Activated CD4-positive, alpha-beta T cell treated with anti-CD3 and anti-CD28 coated beads, Interleukin-2, amount 10 ng/mL, durations not matched to agents 7 days and 5 days (primary cell): ENCODE measurements at regions not wholly inside any gene's neighbourhood (a gene's known extent, or its start where the extent isn't known, plus 50 kb on each side); places are given as distances from the start of the nearest gene placed in this dataset.
"Not testable (repeated sequence)": the region's sequence is repeated elsewhere in the genome, so short reads cannot be mapped to it uniquely, and the experiment has no call there.

Source experiments
- CTCF ChIA-PET: fragments of 350-600 bp; sonication (Branson Sonifier 250); formaldehyde crosslinking; loops from one replicate; lab custom pipeline; 2021; ENCODE audit warnings: antibody characterized with exemption; lab: Charles Lee
- POLR2A ChIA-PET: fragments of 350-600 bp; sonication (Branson Sonifier 250); formaldehyde crosslinking; loops from one replicate; lab custom pipeline; 2021; ENCODE audit warnings: antibody characterized with exemption; lab: Charles Lee
- DNase-seq: peaks from one replicate; pipeline ENCODE4 v3.0.0-alpha.2; 2020
- H3K27ac Mint-ChIP-seq: one replicate; pipeline ENCODE4 v1.8.0; 2021; ENCODE audit warnings: mild to moderate bottlenecking, moderate library complexity, mixed read lengths
- H3K27me3 Mint-ChIP-seq: one replicate; pipeline ENCODE4 v1.8.0; 2021; ENCODE audit warnings: mixed read lengths
- H3K36me3 Mint-ChIP-seq: one replicate; pipeline ENCODE4 v1.8.0; 2021; ENCODE audit warnings: low read depth, mixed read lengths
- H3K4me1 Mint-ChIP-seq: one replicate; pipeline ENCODE4 v1.8.0; 2021; ENCODE audit warnings: mixed read lengths
- H3K4me3 Mint-ChIP-seq: one replicate; pipeline ENCODE4 v1.8.0; 2021; ENCODE audit warnings: mild to moderate bottlenecking, moderate library complexity, mixed read lengths
- H3K9me3 Mint-ChIP-seq: one replicate; pipeline ENCODE4 v1.8.0; 2021; ENCODE audit warnings: mixed read lengths

DNA sequence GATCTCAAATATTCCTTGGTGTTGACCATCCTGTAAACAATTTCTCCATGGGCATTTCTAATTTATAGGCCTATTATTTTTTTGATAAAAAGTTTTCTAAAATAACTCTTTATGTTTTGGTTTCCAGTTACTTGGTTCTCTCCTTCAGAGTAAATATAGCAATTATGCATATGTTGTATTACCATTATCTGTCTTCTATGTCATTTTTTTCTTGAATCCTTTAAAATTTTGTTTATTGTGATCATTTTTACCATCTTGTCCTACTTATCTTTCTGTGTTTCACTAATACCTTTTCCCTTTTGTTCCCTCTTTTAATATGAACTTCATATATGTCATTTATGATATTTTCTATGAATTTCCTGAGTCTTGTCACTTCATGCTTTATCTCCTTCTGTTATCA is 341.1 kb downstream of the PDCD6IP start:
- ChIA-PET CTCF (no interaction called here), POLR2A (no interaction called here)
- Mint-ChIP-seq H3K4me3 (no peak overlapping the region), H3K27ac (no peak overlapping the region), H3K9me3 (peaks cover 3% of the 10 kb centered on the region), H3K27me3 (peaks cover 2% of the 10 kb centered on the region), H3K4me1 (no peaks in the 10 kb centered on the region), H3K36me3 (no peaks in the 10 kb centered on the region)
- no peak for DNase-seq

- peaks cover 2% of the 10 kb centered on the region for H3K27me3 Mint-ChIP-seq
- CTCF ChIA-PET = no interaction called here
- H3K4me3 Mint-ChIP-seq = no peak overlapping the region
- H3K36me3 Mint-ChIP-seq = no peaks in the 10 kb centered on the region
- no peaks in the 10 kb centered on the region for H3K4me1 Mint-ChIP-seq
- H3K27ac Mint-ChIP-seq = no peak overlapping the region
- no peaks in the 10 kb centered on the region for H3K9me3 Mint-ChIP-seq
- no peak for DNase-seq
- POLR2A ChIA-PET = no interaction called here
These were observed 342.2 kb downstream of the PDCD6IP start for GRCh38 chr3:34140616-34141015.

DNA sequence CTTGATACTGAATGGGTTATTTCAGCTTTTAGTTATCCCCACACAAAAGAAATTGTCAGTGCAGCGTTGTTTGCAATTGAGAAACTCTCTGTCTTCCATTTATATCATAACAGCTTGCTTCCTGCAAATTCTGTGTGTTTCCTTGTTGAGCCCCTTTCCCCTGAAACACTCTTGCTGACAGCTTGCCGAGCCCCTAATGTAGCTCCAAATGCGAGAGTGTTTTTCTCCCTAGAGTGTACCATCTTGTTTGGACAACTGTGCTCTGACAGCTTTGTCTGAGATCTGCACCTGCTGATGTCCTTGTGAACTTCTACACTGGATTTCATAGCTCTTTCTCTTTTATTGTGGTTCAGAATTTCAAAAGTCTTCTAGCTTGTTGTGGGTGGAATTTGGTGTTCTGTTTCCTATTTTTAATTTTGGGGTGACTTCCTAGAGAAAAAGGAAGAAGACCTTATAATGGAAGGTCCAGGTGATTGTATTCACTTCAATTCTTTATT is 343.5 kb downstream of the PDCD6IP start:
- POLR2A ChIA-PET = no interaction called here
- no peak overlapping the region for H3K27ac Mint-ChIP-seq
- no peaks in the 10 kb centered on the region for H3K4me1 Mint-ChIP-seq
- H3K9me3 Mint-ChIP-seq = no peaks in the 10 kb centered on the region
- CTCF ChIA-PET = no interaction called here
- no peak overlapping the region for H3K4me3 Mint-ChIP-seq
- no peaks in the 10 kb centered on the region for H3K36me3 Mint-ChIP-seq
- DNase-seq = no peak
- peaks cover 2% of the 10 kb centered on the region for H3K27me3 Mint-ChIP-seq

DNA sequence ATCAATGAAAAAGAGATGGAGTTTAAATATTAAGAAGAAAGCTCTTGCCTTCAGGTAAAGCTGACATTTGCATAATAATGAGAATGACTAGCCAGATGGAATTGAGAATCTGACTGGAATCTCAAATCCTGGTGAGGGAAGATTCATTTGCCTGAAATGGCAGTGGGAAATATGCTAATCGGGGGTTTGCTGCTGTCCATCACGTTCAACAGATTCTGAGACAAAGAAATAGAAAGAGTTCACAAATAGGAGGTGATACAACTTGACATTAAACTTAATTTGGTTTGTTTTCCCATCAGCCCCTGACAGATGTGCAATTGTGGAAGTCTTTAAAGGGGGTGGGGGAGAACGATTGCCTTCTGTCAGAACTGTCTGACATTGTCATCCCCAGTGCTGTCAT is 347.4 kb downstream of the PDCD6IP start:
- ChIA-PET CTCF (no interaction called here), POLR2A (no interaction called here)
- Mint-ChIP-seq H3K4me1 (no peaks in the 10 kb centered on the region), H3K36me3 (no peaks in the 10 kb centered on the region), H3K4me3 (no peak overlapping the region), H3K9me3 (no peaks in the 10 kb centered on the region), H3K27ac (no peak overlapping the region), H3K27me3 (no peaks in the 10 kb centered on the region)
- no peak for DNase-seq

DNA sequence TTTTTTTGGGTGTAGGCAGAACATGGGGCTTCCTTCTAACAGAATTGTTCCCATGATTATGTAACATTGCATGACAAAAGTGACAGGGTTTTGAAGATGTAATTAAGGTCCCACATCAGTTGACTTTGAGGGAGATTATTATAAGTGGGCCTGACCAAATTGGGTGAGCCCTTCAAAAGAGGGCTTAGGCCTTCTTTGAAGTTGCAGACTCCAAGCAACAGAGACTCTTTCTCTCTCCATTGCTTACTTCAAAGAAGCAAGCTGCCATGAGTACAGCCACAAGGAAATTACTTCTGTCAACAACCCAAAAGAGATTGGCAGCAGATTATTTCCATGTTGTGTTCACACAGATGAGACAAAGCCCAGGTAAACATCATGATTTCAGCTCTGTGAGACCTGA is 348.2 kb downstream of the PDCD6IP start:
- POLR2A ChIA-PET = no interaction called here
- CTCF ChIA-PET = no interaction called here
- no peaks in the 10 kb centered on the region for H3K36me3 Mint-ChIP-seq
- H3K27me3 Mint-ChIP-seq = no peaks in the 10 kb centered on the region
- no peaks in the 10 kb centered on the region for H3K9me3 Mint-ChIP-seq
- DNase-seq = no peak
- no peak overlapping the region for H3K27ac Mint-ChIP-seq
- no peaks in the 10 kb centered on the region for H3K4me1 Mint-ChIP-seq
- no peak overlapping the region for H3K4me3 Mint-ChIP-seq

DNA sequence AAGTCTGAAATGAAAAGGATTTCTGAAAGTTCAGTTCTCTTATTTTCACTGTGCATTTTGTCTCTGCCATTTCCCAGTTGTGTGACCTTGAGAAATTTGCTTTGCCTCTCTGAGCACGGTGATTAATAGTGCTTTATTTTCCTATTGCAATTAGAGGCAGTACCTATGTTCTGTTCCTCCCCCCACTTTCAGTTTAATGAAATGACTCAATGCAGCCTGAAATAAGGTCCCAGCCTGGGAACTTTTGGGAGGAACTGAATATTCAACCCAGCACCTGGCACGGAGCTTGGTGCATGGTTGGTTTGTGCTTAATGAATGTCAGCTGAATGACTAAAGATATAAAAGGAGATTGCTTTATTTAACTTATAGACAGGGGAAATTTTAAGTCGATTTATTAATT is 352.6 kb downstream of the PDCD6IP start:
- H3K9me3 Mint-ChIP-seq = no peaks in the 10 kb centered on the region
- POLR2A ChIA-PET = no interaction called here
- H3K27ac Mint-ChIP-seq = no peak overlapping the region
- H3K4me1 Mint-ChIP-seq = no peaks in the 10 kb centered on the region
- CTCF ChIA-PET = no interaction called here
- no peak for DNase-seq
- no peaks in the 10 kb centered on the region for H3K36me3 Mint-ChIP-seq
- H3K4me3 Mint-ChIP-seq = no peak overlapping the region
- H3K27me3 Mint-ChIP-seq = no peaks in the 10 kb centered on the region

- no peak for DNase-seq
- Mint-ChIP-seq H3K27me3 (no peaks in the 10 kb centered on the region), H3K36me3 (no peaks in the 10 kb centered on the region), H3K4me3 (no peak overlapping the region), H3K9me3 (peaks cover 3% of the 10 kb centered on the region), H3K4me1 (no peaks in the 10 kb centered on the region), H3K27ac (no peak overlapping the region)
- ChIA-PET CTCF (no interaction called here), POLR2A (no interaction called here)
These were observed 354.2 kb downstream of the PDCD6IP start for GRCh38 chr3:34152656-34153055.

GRCh38 chr3:34155108-34155507 is 356.7 kb downstream of the PDCD6IP start:
- no peak for DNase-seq
- POLR2A ChIA-PET = no interaction called here
- no peak overlapping the region for H3K4me3 Mint-ChIP-seq

GRCh38 chr3:34155666-34156065 is 357.2 kb downstream of the PDCD6IP start:
- Mint-ChIP-seq H3K4me1 (no peaks in the 10 kb centered on the region), H3K4me3 (no peak overlapping the region), H3K27ac (no peak overlapping the region), H3K27me3 (no peaks in the 10 kb centered on the region), H3K36me3 (no peaks in the 10 kb centered on the region), H3K9me3 (peaks cover 3% of the 10 kb centered on the region)
- ChIA-PET CTCF (no interaction called here), POLR2A (no interaction called here)
- no peak for DNase-seq

More at GRCh38 chr3:34155108-34155507, 356.7 kb downstream of the PDCD6IP start:
- Mint-ChIP-seq H3K9me3 (peaks cover 3% of the 10 kb centered on the region), H3K36me3 (no peaks in the 10 kb centered on the region), H3K4me1 (no peaks in the 10 kb centered on the region), H3K27ac (no peak overlapping the region), H3K27me3 (no peaks in the 10 kb centered on the region)
- CTCF ChIA-PET = no interaction called here

DNA sequence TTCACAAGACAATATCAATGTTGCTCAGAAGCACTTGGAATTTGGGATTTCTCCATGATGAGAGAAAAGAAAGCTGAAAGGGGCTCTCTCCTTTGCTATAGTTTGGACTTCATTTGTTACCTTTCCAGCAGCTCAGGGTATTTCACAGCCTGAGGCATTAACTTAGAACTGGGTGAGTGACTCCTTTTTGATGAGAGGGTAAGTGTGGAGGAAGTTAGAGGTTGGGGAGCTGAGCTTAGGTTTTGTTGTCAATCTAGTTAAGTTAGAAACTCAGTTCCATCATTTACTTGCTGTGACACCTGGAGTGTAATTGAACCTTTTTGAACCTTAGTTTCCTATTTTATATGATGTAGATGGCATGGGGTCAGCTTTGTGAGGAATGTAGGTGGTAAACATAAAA is 359.1 kb downstream of the PDCD6IP start:
- ChIA-PET CTCF (no interaction called here), POLR2A (no interaction called here)
- no peaks in the 10 kb centered on the region for H3K36me3 Mint-ChIP-seq
- no peaks in the 10 kb centered on the region for H3K4me1 Mint-ChIP-seq
- H3K27ac Mint-ChIP-seq = no peak overlapping the region
- no peaks in the 10 kb centered on the region for H3K27me3 Mint-ChIP-seq
- peaks cover 3% of the 10 kb centered on the region for H3K9me3 Mint-ChIP-seq
- DNase-seq = no peak
- no peak overlapping the region for H3K4me3 Mint-ChIP-seq

DNA sequence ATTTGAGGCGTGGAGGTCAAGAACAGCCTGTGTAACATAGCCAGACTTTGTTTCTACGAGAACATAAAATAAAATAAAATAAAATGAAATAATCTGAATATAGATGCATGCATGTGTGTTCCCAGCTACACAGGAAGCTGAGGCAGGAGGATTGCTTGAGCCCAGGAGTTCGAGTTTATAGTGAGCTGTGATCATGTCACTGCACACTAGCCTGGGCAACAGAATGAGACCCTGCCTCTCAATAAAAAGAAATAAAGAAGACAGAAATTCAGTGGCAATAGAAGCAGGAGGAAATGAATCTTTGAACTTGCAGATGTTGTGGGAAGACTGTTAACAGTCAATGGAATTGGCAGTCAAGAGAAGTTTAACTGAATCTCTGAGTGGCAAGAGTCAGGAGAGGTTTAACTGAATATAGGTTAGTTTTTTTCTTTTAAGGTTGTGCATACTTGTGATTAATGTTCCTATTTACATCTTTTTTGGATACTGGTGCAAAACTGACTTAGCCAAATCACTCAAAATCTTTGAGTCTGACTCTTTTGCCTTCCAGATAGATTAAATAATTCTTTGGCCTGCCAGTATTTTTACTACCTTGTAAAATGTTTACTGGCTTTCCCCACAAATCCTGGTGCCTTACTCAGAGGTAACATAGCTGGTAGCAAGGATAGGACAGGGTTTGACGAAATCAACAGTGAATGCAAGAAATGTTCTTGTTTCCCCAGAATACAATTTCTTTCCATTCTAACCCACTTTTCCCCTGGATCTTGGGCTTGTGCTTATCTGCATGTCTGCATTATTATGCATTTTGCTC is 361.4 kb downstream of the PDCD6IP start:
- H3K4me1 Mint-ChIP-seq = no peaks in the 10 kb centered on the region
- no peaks in the 10 kb centered on the region for H3K36me3 Mint-ChIP-seq
- H3K27ac Mint-ChIP-seq = no peak overlapping the region
- ChIA-PET CTCF (no interaction called here), POLR2A (no interaction called here)
- no peak for DNase-seq
- no peak overlapping the region for H3K4me3 Mint-ChIP-seq
- no peaks in the 10 kb centered on the region for H3K27me3 Mint-ChIP-seq
- H3K9me3 Mint-ChIP-seq = peaks cover 3% of the 10 kb centered on the region

DNA sequence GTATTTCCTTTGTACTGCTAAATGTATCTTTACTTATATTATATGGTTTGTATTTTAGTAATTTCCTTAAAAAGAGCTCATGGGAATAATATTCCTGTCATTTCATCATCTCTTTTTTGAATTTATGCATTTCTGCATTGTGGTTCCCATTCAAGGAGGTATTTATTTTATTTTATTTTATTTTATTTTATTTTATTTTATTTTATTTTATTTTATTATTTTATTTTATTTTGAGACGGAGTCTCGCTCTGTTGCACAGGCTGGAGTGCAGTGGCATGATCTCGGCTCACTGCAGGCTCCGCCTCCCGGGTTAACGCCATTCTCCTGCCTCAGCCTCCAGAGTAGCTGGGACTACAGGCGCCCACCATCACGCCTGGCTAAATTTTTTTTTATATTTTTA is 371.2 kb downstream of the PDCD6IP start:
- H3K27ac Mint-ChIP-seq, H3K9me3 Mint-ChIP-seq, H3K27me3 Mint-ChIP-seq, DNase-seq, H3K36me3 Mint-ChIP-seq, H3K4me1 Mint-ChIP-seq, H3K4me3 Mint-ChIP-seq, CTCF ChIA-PET, POLR2A ChIA-PET: not testable (repeated sequence)

GRCh38 chr3:34174740-34175139 is 376.3 kb downstream of the PDCD6IP start:
- POLR2A ChIA-PET = no interaction called here

DNA sequence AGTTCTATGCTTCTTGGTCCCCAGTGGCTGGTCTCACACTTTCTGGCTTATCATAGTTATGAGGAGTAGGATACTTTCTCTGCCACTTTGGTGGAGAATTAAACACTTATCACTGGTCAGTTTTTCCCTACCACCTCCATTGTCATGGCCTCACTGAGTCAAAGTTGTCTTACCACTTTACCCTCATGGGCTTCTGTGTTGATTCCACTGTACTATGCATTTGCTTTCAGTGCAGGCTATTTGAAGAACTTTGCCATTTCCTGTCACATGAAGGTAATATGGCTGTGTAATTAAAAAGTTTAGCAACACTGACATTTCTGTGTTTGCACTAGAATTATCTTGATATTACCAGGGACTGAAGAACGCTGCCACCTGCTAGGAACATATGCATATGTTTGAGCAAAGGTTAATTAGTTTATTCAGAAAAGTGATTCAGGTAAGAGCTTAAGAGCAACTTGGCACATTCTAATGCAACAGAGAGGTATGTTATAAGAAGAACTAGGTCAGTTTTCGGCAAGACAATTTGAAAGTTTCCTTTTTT is 377.3 kb downstream of the PDCD6IP start:
- ChIA-PET POLR2A (no interaction called here), CTCF (no interaction called here)
- no peaks in the 10 kb centered on the region for H3K4me1 Mint-ChIP-seq
- no peaks in the 10 kb centered on the region for H3K27me3 Mint-ChIP-seq
- H3K36me3 Mint-ChIP-seq = no peaks in the 10 kb centered on the region
- no peak for DNase-seq
- H3K27ac Mint-ChIP-seq = no peak overlapping the region
- no peaks in the 10 kb centered on the region for H3K9me3 Mint-ChIP-seq
- H3K4me3 Mint-ChIP-seq = no peak overlapping the region

More at GRCh38 chr3:34174740-34175139, 376.3 kb downstream of the PDCD6IP start:
- no peak for DNase-seq
- CTCF ChIA-PET = no interaction called here
- H3K27me3 Mint-ChIP-seq = no peaks in the 10 kb centered on the region
- H3K4me1 Mint-ChIP-seq = no peaks in the 10 kb centered on the region
- H3K9me3 Mint-ChIP-seq = no peaks in the 10 kb centered on the region
- H3K36me3 Mint-ChIP-seq = no peaks in the 10 kb centered on the region
- H3K4me3 Mint-ChIP-seq = no peak overlapping the region
- H3K27ac Mint-ChIP-seq = no peak overlapping the region
